ENCODE measurements at regions not wholly inside any gene's neighbourhood (a gene's known extent, or its start where the extent isn't known, plus 50 kb on each side); places are given as distances from the start of the nearest gene placed in this dataset.

GRCh38 chr5:162996053-162996452 is 441.3 kb upstream of the CCNG1 start:
- H3K4me3 ChIP-seq (ENCODE audit: low read length): no peak overlapping the region
- TF ChIP-seq, protein P1, sequence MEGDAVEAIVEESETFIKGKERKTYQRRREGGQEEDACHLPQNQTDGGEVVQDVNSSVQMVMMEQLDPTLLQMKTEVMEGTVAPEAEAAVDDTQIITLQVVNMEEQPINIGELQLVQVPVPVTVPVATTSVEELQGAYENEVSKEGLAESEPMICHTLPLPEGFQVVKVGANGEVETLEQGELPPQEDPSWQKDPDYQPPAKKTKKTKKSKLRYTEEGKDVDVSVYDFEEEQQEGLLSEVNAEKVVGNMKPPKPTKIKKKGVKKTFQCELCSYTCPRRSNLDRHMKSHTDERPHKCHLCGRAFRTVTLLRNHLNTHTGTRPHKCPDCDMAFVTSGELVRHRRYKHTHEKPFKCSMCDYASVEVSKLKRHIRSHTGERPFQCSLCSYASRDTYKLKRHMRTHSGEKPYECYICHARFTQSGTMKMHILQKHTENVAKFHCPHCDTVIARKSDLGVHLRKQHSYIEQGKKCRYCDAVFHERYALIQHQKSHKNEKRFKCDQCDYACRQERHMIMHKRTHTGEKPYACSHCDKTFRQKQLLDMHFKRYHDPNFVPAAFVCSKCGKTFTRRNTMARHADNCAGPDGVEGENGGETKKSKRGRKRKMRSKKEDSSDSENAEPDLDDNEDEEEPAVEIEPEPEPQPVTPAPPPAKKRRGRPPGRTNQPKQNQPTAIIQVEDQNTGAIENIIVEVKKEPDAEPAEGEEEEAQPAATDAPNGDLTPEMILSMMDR (conservative IDR thresholded peaks at IDR 0.05; ENCODE audit: low read depth, low read length): no peak
- no peak for DNase-seq (ENCODE audit: low read depth)

DNA sequence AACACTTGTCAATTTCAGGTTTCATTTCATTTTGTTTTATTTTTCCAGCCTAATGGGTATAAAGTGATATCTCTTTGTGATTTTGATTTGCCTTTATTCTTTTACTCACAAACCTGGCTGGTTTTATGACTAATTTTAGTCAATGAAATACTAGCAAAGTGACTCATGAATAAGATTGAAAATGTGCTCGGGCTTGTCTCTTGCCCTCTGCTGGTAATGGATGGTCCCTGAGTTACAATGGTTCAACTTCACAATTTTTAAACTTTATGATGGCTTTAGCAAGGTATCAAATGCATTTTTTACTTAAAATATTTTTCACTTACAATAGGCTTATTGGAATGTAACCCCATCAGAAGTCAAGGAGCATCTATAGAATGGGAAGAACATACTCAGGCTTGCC is 431.4 kb upstream of the CCNG1 start:
- TF ChIP-seq, protein P1 (conservative IDR thresholded peaks at IDR 0.05; ENCODE audit: low read depth, low read length): peak; percentile 48
- no peak for DNase-seq (ENCODE audit: low read depth)

DNA sequence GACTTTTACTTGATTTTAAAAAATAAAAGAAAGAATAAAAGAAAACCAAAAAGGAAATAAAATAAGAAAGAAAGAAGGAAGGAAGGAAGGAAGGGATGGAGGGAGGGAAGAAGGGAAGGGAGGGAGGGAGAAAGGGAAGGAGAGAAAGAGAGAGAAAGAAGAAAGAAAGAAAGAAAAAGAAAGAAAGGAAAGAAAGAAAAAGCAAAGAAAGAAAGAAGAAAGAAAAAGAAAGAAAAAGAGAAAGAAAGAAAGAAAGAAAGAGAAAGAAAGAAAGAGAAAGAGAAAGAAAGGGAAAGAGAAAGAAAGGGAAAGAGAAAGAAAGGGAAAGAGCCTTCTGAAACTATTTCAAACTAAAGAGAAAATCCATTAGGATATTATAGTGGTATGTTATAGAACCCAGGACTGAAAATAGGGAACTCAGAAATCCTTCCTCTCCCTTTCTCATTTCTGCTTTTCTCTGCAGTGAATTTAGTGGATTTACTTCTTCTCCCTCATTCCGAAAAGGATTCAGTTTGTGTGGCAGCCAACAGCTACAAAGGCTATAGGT is 414.7 kb upstream of the CCNG1 start:
- no peak for DNase-seq (ENCODE audit: low read depth)
- TF ChIP-seq, protein P1 (conservative IDR thresholded peaks at IDR 0.05; ENCODE audit: low read depth, low read length): no peak
- no peak overlapping the region for H3K4me3 ChIP-seq (ENCODE audit: low read length)

More for the DNA sequence above, 431.4 kb upstream of the CCNG1 start:
- H3K4me3 ChIP-seq (ENCODE audit: low read length): no peak overlapping the region

GRCh38 chr5:163023846-163024245 is 413.5 kb upstream of the CCNG1 start:
- TF ChIP-seq, protein P1 (conservative IDR thresholded peaks at IDR 0.05; ENCODE audit: low read depth, low read length): no peak
- no peak overlapping the region for H3K4me3 ChIP-seq (ENCODE audit: low read length)

DNA sequence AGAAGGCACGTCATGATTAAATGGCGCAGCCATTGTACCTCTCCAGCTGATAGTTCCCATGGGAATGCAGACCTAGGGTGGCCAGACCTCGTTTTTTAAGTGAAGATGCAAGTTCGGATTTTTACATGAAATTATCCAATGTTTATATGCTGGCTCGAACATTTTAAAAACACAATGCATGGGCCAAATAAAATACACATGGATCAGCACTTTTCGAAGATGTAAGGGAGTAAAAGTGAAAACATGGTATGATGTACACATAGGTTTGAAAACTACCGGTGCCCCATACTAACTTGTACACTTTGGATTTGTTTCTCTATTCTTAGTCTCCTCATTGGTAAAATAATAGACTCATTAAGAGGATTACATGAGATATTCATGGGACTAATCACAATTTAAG is 412.5 kb upstream of the CCNG1 start:
- H3K4me3 ChIP-seq (ENCODE audit: low read length): no peak overlapping the region
- TF ChIP-seq, protein P1 (conservative IDR thresholded peaks at IDR 0.05; ENCODE audit: low read depth, low read length): no peak
- no peak for DNase-seq (ENCODE audit: low read depth)

More at GRCh38 chr5:163023846-163024245, 413.5 kb upstream of the CCNG1 start:
- DNase-seq (ENCODE audit: low read depth): no peak

DNA sequence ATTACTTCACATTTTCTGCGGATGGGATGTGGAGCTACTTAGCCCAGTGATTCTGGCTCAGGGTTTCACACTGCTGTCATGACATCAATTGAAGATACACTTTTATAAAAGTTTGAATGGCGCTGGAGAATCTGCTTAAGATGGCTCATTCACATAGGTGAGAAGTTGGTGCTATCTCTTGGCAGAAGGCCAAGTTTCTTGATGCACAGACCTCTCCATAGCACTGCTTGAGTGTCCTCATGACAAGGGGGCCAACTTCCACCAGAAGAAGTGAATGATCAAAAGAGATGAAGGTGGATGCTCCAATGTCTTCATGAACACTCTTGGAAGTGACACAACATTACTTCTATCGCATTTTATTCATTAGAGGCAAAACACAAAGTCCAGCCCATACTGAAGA is 403.7 kb upstream of the CCNG1 start:
- DNase-seq (ENCODE audit: low read depth): no peak
- H3K4me3 ChIP-seq (ENCODE audit: low read length): no peak overlapping the region
- TF ChIP-seq, protein P1 (conservative IDR thresholded peaks at IDR 0.05; ENCODE audit: low read depth, low read length): no peak

- H3K4me3 ChIP-seq (ENCODE audit: low read length): no peak overlapping the region
- TF ChIP-seq, protein P1 (conservative IDR thresholded peaks at IDR 0.05; ENCODE audit: low read depth, low read length): no peak
- DNase-seq (ENCODE audit: low read depth): no peak
Measured at GRCh38 chr5:163041254-163041653, 396.1 kb upstream of the CCNG1 start.
